HUDEP-2 (cell line): ENCODE measurements at regions not wholly inside any gene's neighbourhood (a gene's known extent, or its start where the extent isn't known, plus 50 kb on each side); places are given as distances from the start of the nearest gene placed in this dataset.

ENCODE experiments used
- DNase-seq, 76 experiments: peaks; one replicate each; lab custom pipeline; 2025; ENCODE audit not compliant: unreplicated experiment in 76 of 76; lab: John Stamatoyannopoulos, UW

DNA sequence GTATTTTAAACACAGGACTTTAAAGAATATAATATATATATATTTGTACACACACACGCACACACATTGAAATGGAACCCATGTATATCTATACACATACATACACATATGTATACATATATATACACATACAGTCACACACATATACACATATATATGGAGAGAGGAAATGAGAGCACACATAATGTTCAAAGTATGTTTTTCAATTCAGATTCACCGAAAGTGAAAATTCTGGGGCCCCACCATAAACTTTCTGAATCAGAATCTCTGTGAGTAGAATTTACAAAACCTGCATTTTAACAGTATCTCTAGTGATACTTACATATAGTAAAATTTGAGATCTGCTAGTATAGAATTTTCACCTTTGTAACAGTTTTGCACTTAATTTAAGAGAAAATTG is 60.4 kb upstream of the OBI1 start:
- DNase-seq, result no peak

DNA sequence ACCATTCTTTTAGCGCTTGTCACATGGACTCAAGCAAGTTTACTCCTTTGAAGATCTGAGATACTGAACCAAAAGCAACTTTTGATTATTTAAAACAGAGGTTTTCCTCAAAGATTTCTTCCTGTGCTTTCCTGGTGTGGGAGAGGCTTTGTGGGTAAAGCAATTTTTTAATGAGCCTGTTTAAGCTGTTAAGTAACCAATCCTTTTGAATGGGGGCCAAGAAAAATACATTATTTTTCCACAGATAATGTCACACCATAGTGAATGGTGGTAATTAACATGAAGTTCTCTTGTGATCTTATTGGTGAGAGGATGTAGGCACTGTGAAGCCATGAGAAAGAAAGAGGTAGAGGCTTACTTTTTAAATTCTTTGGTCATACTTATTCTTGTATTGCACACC is 55.8 kb upstream of the OBI1 start:
- no peak for DNase-seq

DNA sequence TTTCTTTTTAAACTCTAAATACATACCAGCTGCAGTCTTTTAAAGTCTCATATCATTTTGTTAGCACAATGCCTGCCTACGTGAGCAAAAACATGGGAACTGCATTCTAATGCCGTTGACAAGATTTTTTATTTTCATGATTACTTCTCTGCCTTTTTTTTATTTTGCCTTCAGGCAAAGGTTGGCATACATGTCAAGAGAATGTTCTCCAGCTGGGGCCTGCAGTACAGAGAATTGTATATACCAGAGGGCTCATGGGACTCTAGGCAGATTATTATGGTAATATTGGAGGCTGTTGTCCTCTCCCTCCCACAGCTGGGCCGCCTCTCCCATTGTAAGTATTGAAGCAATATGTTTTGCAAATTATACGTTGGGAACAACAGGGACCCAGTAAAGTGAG is 53.9 kb upstream of the OBI1 start:
- DNase-seq, result no peak

DNA sequence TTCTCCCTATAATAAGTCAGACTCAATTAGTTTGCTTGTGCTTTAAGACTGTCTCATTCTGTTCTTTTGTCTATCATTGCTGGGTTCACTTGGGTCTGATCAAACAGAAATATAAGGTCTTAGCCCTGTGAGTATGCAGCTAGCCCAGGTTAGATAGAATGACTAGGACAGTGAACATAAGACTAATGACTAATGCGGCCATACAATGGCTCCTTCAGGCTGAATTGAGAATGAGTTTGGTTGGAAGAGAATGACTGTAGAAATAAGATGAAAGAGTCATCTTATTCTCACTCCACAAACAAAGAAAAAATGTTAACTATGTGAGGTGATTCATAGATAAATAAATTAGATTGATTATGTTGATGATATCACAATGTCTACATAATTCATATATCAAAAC is 50.1 kb upstream of the OBI1 start:
- DNase-seq, result no peak
